ENCODE measurements at regions not wholly inside any gene's neighbourhood (a gene's known extent, or its start where the extent isn't known, plus 50 kb on each side); places are given as distances from the start of the nearest gene placed in this dataset.

DNA sequence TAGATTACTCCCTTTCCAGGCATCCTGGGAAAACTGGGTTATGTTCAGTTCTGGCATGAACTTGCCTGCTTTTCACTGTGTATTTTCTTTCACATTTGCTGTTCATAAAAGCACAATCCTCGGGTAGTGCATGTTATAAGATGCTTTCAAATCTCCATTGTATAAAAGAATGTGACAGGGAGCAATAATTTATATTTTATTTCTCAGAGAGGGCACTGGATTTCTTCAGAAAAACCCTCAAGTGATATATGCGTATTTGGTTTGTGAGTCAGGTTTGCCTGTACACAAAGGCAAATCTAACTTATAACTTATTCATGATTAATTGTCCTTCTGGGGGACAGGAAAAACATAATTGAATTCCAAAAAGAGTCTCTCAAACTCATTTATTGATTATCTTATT, 440.7 kb upstream of the MMADHC start:
- Histone ChIP-seq H3K79me2 (ENCODE audit: control insufficient read depth, insufficient read depth, low read length) (no peaks in the 10 kb centered on the region), H3K9ac (ENCODE audit: control insufficient read depth, extremely low read depth, insufficient read depth, low read length) (no peak overlapping the region), H3K4me1 (ENCODE audit: control insufficient read depth, extremely low read depth, insufficient read depth, low read length) (no peaks in the 10 kb centered on the region), H3K9me3 (ENCODE audit: control insufficient read depth, low read depth, low read length) (no peaks in the 10 kb centered on the region), H3K27ac (ENCODE audit: control insufficient read depth, insufficient read depth, low read length) (no peak overlapping the region), H4K20me1 (ENCODE audit: control insufficient read depth, extremely low read depth, insufficient read depth, low read length) (no peaks in the 10 kb centered on the region), H3K4me3 (ENCODE audit: control insufficient read depth in 2 of 3, extremely low read depth in 1 of 3, insufficient read depth in 2 of 3, low read depth in 1 of 3, low read length in 3 of 3) (no peak overlapping the region), H2AFZ (ENCODE audit: control insufficient read depth, low read length) (no peak overlapping the region), H3K9me1 (ENCODE audit: control insufficient read depth, extremely low read depth, insufficient read depth, low read length) (no peaks in the 10 kb centered on the region), H3K27me3 (ENCODE audit: control insufficient read depth, extremely low read depth, insufficient read depth, low read length) (no peaks in the 10 kb centered on the region), H3K36me3 (ENCODE audit: control insufficient read depth in 2 of 2, extremely low read depth in 1 of 2, insufficient read depth in 2 of 2, low read length in 2 of 2) (no peaks in the 10 kb centered on the region), H3K4me2 (ENCODE audit: control insufficient read depth, extremely low read depth, insufficient read depth, low read depth, low read length) (no peak overlapping the region)
- no peak for TF ChIP-seq EZH2 (IDR thresholded peaks at IDR 0.05; ENCODE audit: low read length)
- TF ChIP-seq, protein P1, sequence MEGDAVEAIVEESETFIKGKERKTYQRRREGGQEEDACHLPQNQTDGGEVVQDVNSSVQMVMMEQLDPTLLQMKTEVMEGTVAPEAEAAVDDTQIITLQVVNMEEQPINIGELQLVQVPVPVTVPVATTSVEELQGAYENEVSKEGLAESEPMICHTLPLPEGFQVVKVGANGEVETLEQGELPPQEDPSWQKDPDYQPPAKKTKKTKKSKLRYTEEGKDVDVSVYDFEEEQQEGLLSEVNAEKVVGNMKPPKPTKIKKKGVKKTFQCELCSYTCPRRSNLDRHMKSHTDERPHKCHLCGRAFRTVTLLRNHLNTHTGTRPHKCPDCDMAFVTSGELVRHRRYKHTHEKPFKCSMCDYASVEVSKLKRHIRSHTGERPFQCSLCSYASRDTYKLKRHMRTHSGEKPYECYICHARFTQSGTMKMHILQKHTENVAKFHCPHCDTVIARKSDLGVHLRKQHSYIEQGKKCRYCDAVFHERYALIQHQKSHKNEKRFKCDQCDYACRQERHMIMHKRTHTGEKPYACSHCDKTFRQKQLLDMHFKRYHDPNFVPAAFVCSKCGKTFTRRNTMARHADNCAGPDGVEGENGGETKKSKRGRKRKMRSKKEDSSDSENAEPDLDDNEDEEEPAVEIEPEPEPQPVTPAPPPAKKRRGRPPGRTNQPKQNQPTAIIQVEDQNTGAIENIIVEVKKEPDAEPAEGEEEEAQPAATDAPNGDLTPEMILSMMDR (optimal IDR thresholded peaks at IDR 0.05 in 1 of 3, IDR thresholded peaks at IDR 0.05 in 1 of 3, conservative IDR thresholded peaks at IDR 0.05 in 1 of 3; ENCODE audit: extremely low read depth in 1 of 3, insufficient read depth in 2 of 3, low read length in 3 of 3), result no peak
- no peak for DNase-seq (ENCODE audit: low read depth, low spot score)
- FAIRE-seq, result no peak
- dilution Hi-C loops (cut with MboI; ENCODE audit: extremely low pct_ligation_motif_present, low sequenced_read_pairs), result no loop called here

DNA sequence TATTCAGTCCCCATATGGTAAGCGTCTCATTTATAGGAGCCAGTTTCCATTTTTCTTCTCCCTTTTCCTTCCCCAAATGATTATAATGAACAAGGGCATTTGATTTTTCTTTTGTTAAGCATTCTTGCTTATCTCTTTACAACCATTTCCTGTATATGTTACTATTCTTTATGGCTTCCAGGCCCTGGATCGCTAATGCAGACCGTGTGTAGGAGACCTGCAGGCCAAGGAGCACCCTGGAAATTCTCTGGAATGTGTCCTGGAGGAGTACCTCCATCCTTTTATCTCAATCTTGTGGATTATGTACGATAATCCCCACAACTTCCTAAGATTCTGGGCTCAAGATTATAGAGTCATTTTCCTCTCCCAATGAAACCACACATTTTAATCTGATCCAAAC, 439.6 kb upstream of the MMADHC start:
- Histone ChIP-seq H3K4me3 (ENCODE audit: control insufficient read depth in 2 of 3, extremely low read depth in 1 of 3, insufficient read depth in 2 of 3, low read depth in 1 of 3, low read length in 3 of 3) (no peak overlapping the region), H3K9me1 (ENCODE audit: control insufficient read depth, extremely low read depth, insufficient read depth, low read length) (no peaks in the 10 kb centered on the region), H3K27me3 (ENCODE audit: control insufficient read depth, extremely low read depth, insufficient read depth, low read length) (no peaks in the 10 kb centered on the region), H3K4me2 (ENCODE audit: control insufficient read depth, extremely low read depth, insufficient read depth, low read depth, low read length) (no peak overlapping the region), H3K27ac (ENCODE audit: control insufficient read depth, insufficient read depth, low read length) (no peak overlapping the region), H3K36me3 (ENCODE audit: control insufficient read depth in 2 of 2, extremely low read depth in 1 of 2, insufficient read depth in 2 of 2, low read length in 2 of 2) (no peaks in the 10 kb centered on the region), H3K4me1 (ENCODE audit: control insufficient read depth, extremely low read depth, insufficient read depth, low read length) (no peaks in the 10 kb centered on the region), H2AFZ (ENCODE audit: control insufficient read depth, low read length) (no peak overlapping the region), H3K9ac (ENCODE audit: control insufficient read depth, extremely low read depth, insufficient read depth, low read length) (no peak overlapping the region), H3K79me2 (ENCODE audit: control insufficient read depth, insufficient read depth, low read length) (no peaks in the 10 kb centered on the region), H4K20me1 (ENCODE audit: control insufficient read depth, extremely low read depth, insufficient read depth, low read length) (no peaks in the 10 kb centered on the region), H3K9me3 (ENCODE audit: control insufficient read depth, low read depth, low read length) (no peaks in the 10 kb centered on the region)
- dilution Hi-C loops (cut with MboI; ENCODE audit: extremely low pct_ligation_motif_present, low sequenced_read_pairs), result no loop called here
- DNase-seq (ENCODE audit: low read depth, low spot score), result no peak
- no peak for TF ChIP-seq EZH2 (IDR thresholded peaks at IDR 0.05; ENCODE audit: low read length)
- TF ChIP-seq, protein P1 (optimal IDR thresholded peaks at IDR 0.05 in 1 of 3, IDR thresholded peaks at IDR 0.05 in 1 of 3, conservative IDR thresholded peaks at IDR 0.05 in 1 of 3; ENCODE audit: extremely low read depth in 1 of 3, insufficient read depth in 2 of 3, low read length in 3 of 3), result no peak
- FAIRE-seq, result no peak

Measured in keratinocyte (primary cell).